ENCODE measurements at regions not wholly inside any gene's neighbourhood (a gene's known extent, or its start where the extent isn't known, plus 50 kb on each side); places are given as distances from the start of the nearest gene placed in this dataset.

DNA sequence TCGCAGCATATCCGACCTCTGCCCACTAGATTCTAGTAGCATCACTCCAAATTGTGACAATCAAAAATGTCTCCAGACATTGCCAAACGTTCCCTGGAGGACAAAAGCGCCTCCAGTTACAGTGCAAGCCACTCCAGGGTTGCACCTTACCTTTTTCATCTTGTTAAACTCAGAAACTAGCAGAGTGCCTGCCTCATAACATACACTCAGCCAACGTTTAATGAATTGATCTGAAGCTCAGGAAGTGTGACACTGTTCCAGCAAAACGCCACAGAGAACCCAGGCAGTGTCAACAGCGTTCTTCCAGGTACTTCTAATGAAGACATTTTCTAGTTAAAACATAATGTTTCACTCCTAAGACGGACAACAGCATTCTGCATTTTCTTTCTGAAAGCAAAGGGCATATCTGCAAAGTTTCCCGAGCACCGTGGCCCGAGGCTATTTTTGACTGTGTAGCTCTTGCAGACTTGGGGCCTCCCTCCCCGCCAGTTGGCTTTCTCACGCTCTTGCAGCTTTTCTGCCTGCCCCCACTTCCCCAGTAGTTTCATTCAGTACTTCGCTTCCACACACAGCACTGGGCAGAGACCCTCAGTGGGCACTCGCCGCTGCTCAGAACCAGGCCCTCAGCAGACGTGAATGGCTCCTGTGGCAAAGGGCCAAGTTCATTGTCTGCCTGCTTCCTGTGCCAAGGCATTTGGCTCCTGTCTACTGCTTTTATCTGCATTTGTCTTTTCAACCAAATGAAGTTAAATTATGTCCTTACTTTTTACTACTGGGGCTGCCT is 133.4 kb upstream of the TTC29 start:
- Histone ChIP-seq H3K9ac (ENCODE audit: extremely low read depth, insufficient read length, low read length) (no peak overlapping the region), H4K20me1 (ENCODE audit: control insufficient read depth, insufficient read depth, insufficient read length) (no peaks in the 10 kb centered on the region), H3K23ac (ENCODE audit: insufficient read length, low read depth, low read length) (no peak overlapping the region), H3K4ac (ENCODE audit: low read depth, low read length) (no peak overlapping the region), H3K56ac (ENCODE audit: insufficient read length, low read depth, low read length) (no peak overlapping the region), H4K8ac (replicated peaks; ENCODE audit: insufficient read length, low read depth, low read length) (no peak overlapping the region), H3K23me2 (ENCODE audit: insufficient read length, low read depth, low read length, poor library complexity, severe bottlenecking) (no peaks in the 10 kb centered on the region), H2AK5ac (ENCODE audit: insufficient read length, low read length) (no peak overlapping the region), H3K27ac (ENCODE audit: insufficient read length, low read depth, low read length) (no peak overlapping the region), H3K4me1 (ENCODE audit: insufficient read depth, low read length) (peaks cover 2% of the 10 kb centered on the region), H2BK20ac (ENCODE audit: low read depth, low read length, poor library complexity, severe bottlenecking) (no peak overlapping the region), H3K14ac (ENCODE audit: insufficient read depth, low read length) (no peak overlapping the region), H2BK120ac (ENCODE audit: low read depth, low read length, poor library complexity, severe bottlenecking) (no peak overlapping the region), H3T11ph (ENCODE audit: low read length) (no peak overlapping the region), H3K27me3 (ENCODE audit: insufficient read depth, low read length) (no peaks in the 10 kb centered on the region), H2BK5ac (ENCODE audit: insufficient read length, low read length) (no peak overlapping the region), H2AFZ (ENCODE audit: low read length) (no peak overlapping the region), H3K18ac (ENCODE audit: insufficient read length, low read depth, low read length) (no peak overlapping the region), H4K91ac (ENCODE audit: insufficient read length, low read depth, low read length) (no peak overlapping the region), H2BK15ac (ENCODE audit: low read depth, low read length) (no peak overlapping the region), H3K79me1 (ENCODE audit: insufficient read depth, low read depth, low read length, poor library complexity, severe bottlenecking) (no peaks in the 10 kb centered on the region), H3K4me2 (ENCODE audit: insufficient read depth, insufficient read length, low read length) (no peak overlapping the region), H2BK12ac (ENCODE audit: insufficient read length, low read depth, low read length) (no peak overlapping the region), H3K79me2 (ENCODE audit: insufficient read depth, low read length) (no peaks in the 10 kb centered on the region), H4K5ac (ENCODE audit: insufficient read length, low read depth, low read length) (no peak overlapping the region), H3K9me3 (ENCODE audit: control insufficient read depth, low read depth, low read length) (no peaks in the 10 kb centered on the region)
- Mint-ChIP-seq H3K27me3 (ENCODE audit: low read depth) (no peaks in the 10 kb centered on the region), H3K9me3 (peaks cover 0 to 4% of the 10 kb centered on the region in 2 experiments; a peak in 1 of 5 replicates), H3K36me3 (ENCODE audit: insufficient read depth in 1 of 3, low read depth in 3 of 3) (peaks cover 0 to under 1% (median under 1%) of the 10 kb centered on the region in 3 experiments; a peak in 2 of 7 replicates), H3K4me3 (no peak overlapping the region), H3K27ac (no peak overlapping the region), H3K4me1 (peaks cover 16 to 17% of the 10 kb centered on the region in 2 experiments)
- WGBS (ENCODE audit: extremely low coverage, insufficient read length, low lambda C conversion rate) = no CpG with 5 or more reads among the region's 17 CpGs
- no peak for DNase-seq
- TF ChIP-seq, protein P1, sequence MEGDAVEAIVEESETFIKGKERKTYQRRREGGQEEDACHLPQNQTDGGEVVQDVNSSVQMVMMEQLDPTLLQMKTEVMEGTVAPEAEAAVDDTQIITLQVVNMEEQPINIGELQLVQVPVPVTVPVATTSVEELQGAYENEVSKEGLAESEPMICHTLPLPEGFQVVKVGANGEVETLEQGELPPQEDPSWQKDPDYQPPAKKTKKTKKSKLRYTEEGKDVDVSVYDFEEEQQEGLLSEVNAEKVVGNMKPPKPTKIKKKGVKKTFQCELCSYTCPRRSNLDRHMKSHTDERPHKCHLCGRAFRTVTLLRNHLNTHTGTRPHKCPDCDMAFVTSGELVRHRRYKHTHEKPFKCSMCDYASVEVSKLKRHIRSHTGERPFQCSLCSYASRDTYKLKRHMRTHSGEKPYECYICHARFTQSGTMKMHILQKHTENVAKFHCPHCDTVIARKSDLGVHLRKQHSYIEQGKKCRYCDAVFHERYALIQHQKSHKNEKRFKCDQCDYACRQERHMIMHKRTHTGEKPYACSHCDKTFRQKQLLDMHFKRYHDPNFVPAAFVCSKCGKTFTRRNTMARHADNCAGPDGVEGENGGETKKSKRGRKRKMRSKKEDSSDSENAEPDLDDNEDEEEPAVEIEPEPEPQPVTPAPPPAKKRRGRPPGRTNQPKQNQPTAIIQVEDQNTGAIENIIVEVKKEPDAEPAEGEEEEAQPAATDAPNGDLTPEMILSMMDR (conservative IDR thresholded peaks at IDR 0.05) = no peak

Data from H9 (cell line).